HG02763 (cell line): ENCODE measurements at regions not wholly inside any gene's neighbourhood (a gene's known extent, or its start where the extent isn't known, plus 50 kb on each side); places are given as distances from the start of the nearest gene placed in this dataset.

Source experiments
- ATAC-seq: cut with Tn5 transposase; IDR thresholded peaks from one replicate; pipeline ENCODE4 v1.9.1; 2021; ENCODE audit warnings: mild to moderate bottlenecking, moderate library complexity; ENCODE audit not compliant: unreplicated experiment

- ATAC-seq = no peak
Measured at GRCh38 chr9:71383308-71383940, 262.0 kb upstream of the TRPM3 start.

GRCh38 chr9:71368157-71368556, 246.7 kb upstream of the TRPM3 start:
- ATAC-seq = no peak

GRCh38 chr9:71364186-71364955, 242.9 kb upstream of the TRPM3 start:
- ATAC-seq = no peak

GRCh38 chr9:71363286-71363961, 242.0 kb upstream of the TRPM3 start:
- no peak for ATAC-seq

- ATAC-seq = no peak
Measured at GRCh38 chr9:71361357-71361756, 239.9 kb upstream of the TRPM3 start.

- ATAC-seq = no peak
Measured at GRCh38 chr9:71357346-71357745, 235.9 kb upstream of the TRPM3 start.

GRCh38 chr9:71355884-71356283, 234.5 kb upstream of the TRPM3 start:
- no peak for ATAC-seq

- ATAC-seq = no peak
Measured at GRCh38 chr9:71353720-71354119, 232.3 kb upstream of the TRPM3 start.

GRCh38 chr9:71352837-71353236, 231.4 kb upstream of the TRPM3 start:
- no peak for ATAC-seq

- ATAC-seq = no peak
Measured at GRCh38 chr9:71349218-71349617, 227.8 kb upstream of the TRPM3 start.

GRCh38 chr9:71333321-71333720, 211.9 kb upstream of the TRPM3 start:
- no peak for ATAC-seq

GRCh38 chr9:71331603-71332002, 210.2 kb upstream of the TRPM3 start:
- ATAC-seq = no peak

- no peak for ATAC-seq
Measured at GRCh38 chr9:71329873-71330272, 208.5 kb upstream of the TRPM3 start.

GRCh38 chr9:71326360-71326759, 204.9 kb upstream of the TRPM3 start:
- ATAC-seq = no peak

GRCh38 chr9:71323357-71323756, 201.9 kb upstream of the TRPM3 start:
- ATAC-seq = no peak

GRCh38 chr9:71322311-71322710, 200.9 kb upstream of the TRPM3 start:
- ATAC-seq = no peak

- peak; percentile 47 for ATAC-seq
Measured at GRCh38 chr9:71308454-71308853, 187.0 kb upstream of the TRPM3 start.

- ATAC-seq = peak; percentile 56
Measured at GRCh38 chr9:71306134-71306533, 184.7 kb upstream of the TRPM3 start.

GRCh38 chr9:71303351-71303750, 181.9 kb upstream of the TRPM3 start:
- ATAC-seq = no peak

- ATAC-seq = no peak
Measured at GRCh38 chr9:71302776-71303175, 181.4 kb upstream of the TRPM3 start.

- ATAC-seq = no peak
Measured at GRCh38 chr9:71295928-71296327, 174.5 kb upstream of the TRPM3 start.

- ATAC-seq = no peak
Measured at GRCh38 chr9:71286146-71286545, 164.7 kb upstream of the TRPM3 start.
